T-cell (primary cell): ENCODE measurements at regions not wholly inside any gene's neighbourhood (a gene's known extent, or its start where the extent isn't known, plus 50 kb on each side); places are given as distances from the start of the nearest gene placed in this dataset.

ENCODE experiments used
- ATAC-seq, 4 experiments: fragments of 200-7000 bp in 3 of 4; fragments of 150-1000 bp in 1 of 4; cut with Tn5 transposase; replicated peaks in 1 of 4; 1 replicate in 3 of 4; 2 replicates in 1 of 4; pipeline ENCODE4 v1.10.0; 2021; ENCODE audit warnings: moderate library complexity in 3 of 4, mild to moderate bottlenecking in 2 of 4, moderate number of reproducible peaks in 1 of 4
- CTCF ChIA-PET, 2 donors: fragments of 300-600 bp; sonication (Branson Sonifier 250); formaldehyde crosslinking; loops; one replicate each; lab custom pipeline; 2022; ENCODE audit warnings: antibody characterized with exemption in 2 of 2; lab: Charles Lee
- POLR2A ChIA-PET, 2 donors: fragments of 300-600 bp; sonication (Branson Sonifier 250); formaldehyde crosslinking; loops; one replicate each; lab custom pipeline; 2022; ENCODE audit warnings: antibody characterized with exemption in 2 of 2; lab: Charles Lee
- DNase-seq, 35 experiments: peaks; one replicate each; pipeline versions ENCODE4 v3.0.0 to v3.0.0-alpha.2; 2013 to 2023
- H3K27ac ChIP-seq: one replicate; pipeline ENCODE4 v1.5.1; 2013; ENCODE audit warnings: low read length
- H3K27me3 ChIP-seq, 2 experiments: replicated peaks in 1 of 2; 1 replicate in 1 of 2; 2 replicates in 1 of 2; pipeline versions ENCODE4 v1.6.1 to v1.7.0; 2013; ENCODE audit warnings: low read length in 1 of 2, mixed read lengths in 1 of 2; ENCODE audit not compliant: control insufficient read depth in 2 of 2, insufficient read depth in 2 of 2; ENCODE audit errors: extremely low read depth in 1 of 2
- H3K36me3 ChIP-seq, 2 donors: 1 replicate in 1 of 2; 2 replicates in 1 of 2; pipeline versions ENCODE4 v1.6.1 to v1.7.0; 2013; ENCODE audit warnings: low read length in 1 of 2; ENCODE audit not compliant: control insufficient read depth in 2 of 2, insufficient read depth in 1 of 2; ENCODE audit errors: extremely low read depth in 1 of 2
- H3K4me1 ChIP-seq, 2 experiments: 1 replicate in 1 of 2; 2 replicates in 1 of 2; pipeline versions ENCODE4 v1.6.1 to v1.7.0; 2013; ENCODE audit warnings: low read length in 2 of 2, mixed read lengths in 1 of 2; ENCODE audit not compliant: insufficient read depth in 2 of 2, control insufficient read depth in 1 of 2; ENCODE audit errors: extremely low read depth in 1 of 2
- H3K4me3 ChIP-seq, 2 donors: 1 replicate in 1 of 2; 2 replicates in 1 of 2; pipeline versions ENCODE4 v1.5.1 to v1.7.0; 2013; ENCODE audit warnings: mild to moderate bottlenecking in 2 of 2, low read length in 1 of 2, moderate library complexity in 1 of 2; ENCODE audit not compliant: control insufficient read depth in 1 of 2; ENCODE audit errors: extremely low read depth in 1 of 2
- H3K9me3 ChIP-seq: 2 replicates; pipeline ENCODE4 v1.7.0; 2013
- H3K27ac Mint-ChIP-seq, 2 donors: one replicate each; pipeline ENCODE4 v1.8.0; 2020 to 2021; ENCODE audit warnings: mild to moderate bottlenecking in 2 of 2, mixed read lengths in 2 of 2
- H3K27me3 Mint-ChIP-seq, 2 donors: one replicate each; pipeline ENCODE4 v1.8.0; 2021 to 2022; ENCODE audit warnings: mixed read lengths in 2 of 2
- H3K36me3 Mint-ChIP-seq: one replicate; pipeline ENCODE4 v1.8.0; 2021; ENCODE audit warnings: mixed read lengths
- H3K4me1 Mint-ChIP-seq, 3 donors: one replicate each; pipeline ENCODE4 v1.8.0; 2020 to 2022; ENCODE audit warnings: mixed read lengths in 3 of 3, mild to moderate bottlenecking in 1 of 3
- H3K4me3 Mint-ChIP-seq, 3 donors: one replicate each; pipeline ENCODE4 v1.8.0; 2020 to 2022; ENCODE audit warnings: mild to moderate bottlenecking in 3 of 3, mixed read lengths in 3 of 3, moderate library complexity in 3 of 3
- H3K9me3 Mint-ChIP-seq, 3 donors: one replicate each; pipeline ENCODE4 v1.8.0; 2020 to 2022; ENCODE audit warnings: mixed read lengths in 3 of 3
- WGBS: methylation state at CpG from one replicate; pipeline ENCODE4 v1.1.5; 2013; ENCODE audit warnings: missing lambda C conversion rate; ENCODE audit not compliant: insufficient coverage; 5-methylcytosine and 5-hydroxymethylcytosine counted together

- Mint-ChIP-seq H3K27me3 (no peaks in the 10 kb centered on the region), H3K9me3 (peaks cover 4 to 8% (median 6%) of the 10 kb centered on the region in 3 donors), H3K36me3 (no peaks in the 10 kb centered on the region), H3K4me1 (no peaks in the 10 kb centered on the region), H3K27ac (no peak overlapping the region), H3K4me3 (no peak overlapping the region)
- Histone ChIP-seq H3K4me1 (no peaks in the 10 kb centered on the region), H3K27me3 (no peaks in the 10 kb centered on the region), H3K9me3 (no peaks in the 10 kb centered on the region), H3K36me3 (no peaks in the 10 kb centered on the region), H3K27ac (no peak overlapping the region), H3K4me3 (no peak overlapping the region)
- ChIA-PET CTCF (no interaction called here), POLR2A (no interaction called here)
- no peak for DNase-seq
- ATAC-seq, result no peak
- WGBS, result no CpG with 5 or more reads among the region's 2 CpGs
Measured at GRCh38 chr5:117947836-117948235, 1040.5 kb downstream of the DTWD2 start.

DNA sequence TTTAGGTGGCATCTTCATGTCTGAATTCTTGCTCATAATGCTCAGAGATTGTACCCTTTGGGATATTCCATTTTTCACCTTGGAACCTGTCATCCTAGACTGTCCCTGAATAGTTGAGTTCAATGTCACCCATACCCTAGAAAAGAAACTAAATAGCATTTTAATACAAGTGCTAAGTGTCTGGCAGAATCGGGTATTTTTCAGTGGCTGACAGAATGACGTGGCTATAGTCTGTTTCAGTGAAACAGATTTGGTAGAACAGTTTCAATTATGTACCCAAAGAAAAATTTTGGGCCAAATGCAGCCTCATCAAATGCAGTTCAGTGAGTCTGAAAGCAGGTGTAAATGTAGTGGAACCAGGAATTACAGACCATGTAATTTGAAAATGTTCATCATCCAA, 1041.2 kb downstream of the DTWD2 start:
- POLR2A ChIA-PET, result no interaction called here
- H3K27me3 Mint-ChIP-seq, result no peaks in the 10 kb centered on the region
- H3K36me3 ChIP-seq, result no peaks in the 10 kb centered on the region
- no peaks in the 10 kb centered on the region for H3K36me3 Mint-ChIP-seq
- CTCF ChIA-PET, result no interaction called here
- H3K4me3 Mint-ChIP-seq, result no peak overlapping the region
- WGBS, result no CpG with 5 or more reads among the region's 2 CpGs
- H3K4me1 Mint-ChIP-seq, result no peaks in the 10 kb centered on the region
- H3K9me3 Mint-ChIP-seq, result peaks cover 5 to 7% (median 7%) of the 10 kb centered on the region in 3 donors
- H3K27me3 ChIP-seq, result no peaks in the 10 kb centered on the region
- H3K4me1 ChIP-seq, result no peaks in the 10 kb centered on the region
- DNase-seq (no peak), ATAC-seq (no peak)
- no peaks in the 10 kb centered on the region for H3K9me3 ChIP-seq
- H3K4me3 ChIP-seq, result no peak overlapping the region
- H3K27ac ChIP-seq, result no peak overlapping the region
- no peak overlapping the region for H3K27ac Mint-ChIP-seq

- DNase-seq (no peak), ATAC-seq (no peak)
- Histone ChIP-seq H3K27me3 (no peaks in the 10 kb centered on the region), H3K27ac (no peak overlapping the region), H3K4me1 (no peaks in the 10 kb centered on the region), H3K36me3 (no peaks in the 10 kb centered on the region), H3K4me3 (no peak overlapping the region), H3K9me3 (no peaks in the 10 kb centered on the region)
- H3K36me3 Mint-ChIP-seq, result no peaks in the 10 kb centered on the region
- POLR2A ChIA-PET, result no interaction called here
- H3K4me1 Mint-ChIP-seq, result no peaks in the 10 kb centered on the region
- no CpG with 5 or more reads among the region's 2 CpGs for WGBS
- H3K27me3 Mint-ChIP-seq, result no peaks in the 10 kb centered on the region
- H3K9me3 Mint-ChIP-seq, result peaks cover 5 to 20% (median 15%) of the 10 kb centered on the region in 3 donors
- CTCF ChIA-PET, result no interaction called here
- H3K4me3 Mint-ChIP-seq, result no peak overlapping the region
- H3K27ac Mint-ChIP-seq, result no peak overlapping the region
Measured at GRCh38 chr5:117945258-117945657, 1043.1 kb downstream of the DTWD2 start.

DNA sequence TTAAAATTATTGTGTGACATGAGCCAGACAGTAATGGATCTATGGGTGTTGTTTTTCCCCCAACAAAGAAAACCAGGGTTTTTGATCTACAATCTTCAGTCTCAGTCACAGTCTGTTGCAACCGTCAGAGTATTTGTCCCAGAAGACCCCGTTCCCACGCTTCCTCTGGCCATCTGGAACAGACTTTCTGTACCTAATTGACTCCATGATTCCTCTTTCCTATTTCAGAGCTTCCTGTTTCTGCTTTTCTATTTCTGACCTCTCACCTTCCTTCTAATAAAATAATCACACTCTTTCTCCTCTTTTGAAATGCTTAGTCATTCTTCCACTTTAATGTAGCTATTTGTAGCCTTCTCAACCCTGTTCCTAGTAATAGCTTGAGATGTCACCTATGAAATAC, 1044.8 kb downstream of the DTWD2 start:
- no peak overlapping the region for H3K27ac Mint-ChIP-seq
- ChIA-PET CTCF (no interaction called here), POLR2A (no interaction called here)
- no peak overlapping the region for H3K4me3 ChIP-seq
- peaks cover 5 to 26% (median 18%) of the 10 kb centered on the region in 3 donors for H3K9me3 Mint-ChIP-seq
- no peaks in the 10 kb centered on the region for H3K9me3 ChIP-seq
- H3K4me1 ChIP-seq, result no peaks in the 10 kb centered on the region
- no peaks in the 10 kb centered on the region for H3K36me3 ChIP-seq
- no peak overlapping the region for H3K27ac ChIP-seq
- no peak overlapping the region for H3K4me3 Mint-ChIP-seq
- no peaks in the 10 kb centered on the region for H3K4me1 Mint-ChIP-seq
- no peaks in the 10 kb centered on the region for H3K27me3 Mint-ChIP-seq
- ATAC-seq (no peak), DNase-seq (no peak)
- WGBS, result 29% methylated on average over 3 of the region's 3 CpGs
- H3K36me3 Mint-ChIP-seq, result no peaks in the 10 kb centered on the region
- H3K27me3 ChIP-seq, result no peaks in the 10 kb centered on the region

DNA sequence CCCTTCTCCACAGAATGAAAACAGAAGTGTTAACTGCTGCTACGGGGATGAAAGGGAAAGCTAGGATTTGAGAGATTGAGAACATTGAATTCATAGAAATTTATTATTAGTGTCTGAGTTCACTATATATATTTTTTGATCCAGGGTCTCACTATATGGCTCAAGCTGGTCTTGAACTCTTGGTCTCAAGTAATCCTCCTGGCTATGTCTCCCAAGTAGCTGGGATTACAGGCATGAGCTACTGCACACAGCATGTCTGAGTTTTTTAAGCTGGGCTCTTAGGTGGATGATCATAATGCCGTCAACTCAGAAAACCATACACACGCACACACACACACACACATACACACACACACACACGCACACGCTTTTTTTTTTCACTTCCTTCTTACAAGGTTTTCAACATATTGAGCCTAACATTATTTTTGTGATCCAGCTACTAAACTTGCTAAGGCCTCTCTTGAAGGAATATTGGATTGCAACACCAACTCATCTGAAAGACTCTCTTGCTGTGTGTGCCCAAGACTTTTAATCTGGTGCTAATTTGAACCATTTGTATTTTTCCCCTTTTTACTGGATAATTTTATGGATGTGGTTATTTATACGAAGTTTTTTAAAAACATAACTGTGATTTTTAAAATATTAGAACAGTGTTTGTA, 1045.4 kb downstream of the DTWD2 start:
- H3K36me3 Mint-ChIP-seq, result no peaks in the 10 kb centered on the region
- H3K9me3 Mint-ChIP-seq, result peaks cover 5 to 30% (median 21%) of the 10 kb centered on the region in 3 donors
- Histone ChIP-seq H3K9me3 (no peaks in the 10 kb centered on the region), H3K27me3 (no peaks in the 10 kb centered on the region), H3K27ac (no peak overlapping the region), H3K4me1 (no peaks in the 10 kb centered on the region), H3K36me3 (no peaks in the 10 kb centered on the region), H3K4me3 (no peak overlapping the region)
- DNase-seq (no peak), ATAC-seq (no peak)
- H3K27ac Mint-ChIP-seq, result no peak overlapping the region
- H3K27me3 Mint-ChIP-seq, result no peaks in the 10 kb centered on the region
- WGBS, result no CpG with 5 or more reads among the region's 6 CpGs
- ChIA-PET CTCF (no interaction called here), POLR2A (no interaction called here)
- no peaks in the 10 kb centered on the region for H3K4me1 Mint-ChIP-seq
- no peak overlapping the region for H3K4me3 Mint-ChIP-seq

- Mint-ChIP-seq H3K36me3 (no peaks in the 10 kb centered on the region), H3K9me3 (peaks cover 0 to 7% (median 2%) of the 10 kb centered on the region in 3 donors), H3K4me1 (peaks cover 0 to 6% (median 3%) of the 10 kb centered on the region in 3 donors), H3K27ac (no peak overlapping the region), H3K4me3 (no peak overlapping the region), H3K27me3 (no peaks in the 10 kb centered on the region)
- no peaks in the 10 kb centered on the region for H3K27me3 ChIP-seq
- WGBS, result no CpG with 5 or more reads among the region's 5 CpGs
- DNase-seq (no peak), ATAC-seq (no peak)
- H3K4me3 ChIP-seq, result no peak overlapping the region
- H3K9me3 ChIP-seq, result no peaks in the 10 kb centered on the region
- POLR2A ChIA-PET, result no interaction called here
- H3K27ac ChIP-seq, result no peak overlapping the region
- no peaks in the 10 kb centered on the region for H3K4me1 ChIP-seq
- no peaks in the 10 kb centered on the region for H3K36me3 ChIP-seq
- CTCF ChIA-PET, result no interaction called here
Measured at GRCh38 chr5:117893211-117893610, 1095.1 kb downstream of the DTWD2 start.
